ENCODE measurements at regions not wholly inside any gene's neighbourhood (a gene's known extent, or its start where the extent isn't known, plus 50 kb on each side); places are given as distances from the start of the nearest gene placed in this dataset.

DNA sequence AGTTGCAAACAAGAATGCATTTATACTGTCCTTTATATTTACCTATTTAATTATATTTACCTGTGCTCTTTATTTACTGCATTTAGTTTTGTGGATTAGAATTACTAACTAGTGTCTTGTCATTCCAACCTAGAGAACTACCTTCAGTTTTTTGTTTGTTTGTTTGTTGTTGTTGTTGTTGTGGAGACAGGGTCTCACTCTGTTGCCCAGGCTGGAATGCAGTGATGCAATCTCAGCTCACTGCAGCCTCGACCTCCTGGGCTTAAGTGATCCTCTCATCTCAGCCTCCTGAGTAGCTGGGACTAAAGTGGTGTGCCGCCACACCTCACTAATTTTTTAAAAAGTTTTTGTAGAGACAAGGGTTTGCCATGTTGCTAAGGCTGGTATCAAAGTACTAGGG, 156.4 kb upstream of the AKR1E2 start:
- TF ChIP-seq, protein P1, sequence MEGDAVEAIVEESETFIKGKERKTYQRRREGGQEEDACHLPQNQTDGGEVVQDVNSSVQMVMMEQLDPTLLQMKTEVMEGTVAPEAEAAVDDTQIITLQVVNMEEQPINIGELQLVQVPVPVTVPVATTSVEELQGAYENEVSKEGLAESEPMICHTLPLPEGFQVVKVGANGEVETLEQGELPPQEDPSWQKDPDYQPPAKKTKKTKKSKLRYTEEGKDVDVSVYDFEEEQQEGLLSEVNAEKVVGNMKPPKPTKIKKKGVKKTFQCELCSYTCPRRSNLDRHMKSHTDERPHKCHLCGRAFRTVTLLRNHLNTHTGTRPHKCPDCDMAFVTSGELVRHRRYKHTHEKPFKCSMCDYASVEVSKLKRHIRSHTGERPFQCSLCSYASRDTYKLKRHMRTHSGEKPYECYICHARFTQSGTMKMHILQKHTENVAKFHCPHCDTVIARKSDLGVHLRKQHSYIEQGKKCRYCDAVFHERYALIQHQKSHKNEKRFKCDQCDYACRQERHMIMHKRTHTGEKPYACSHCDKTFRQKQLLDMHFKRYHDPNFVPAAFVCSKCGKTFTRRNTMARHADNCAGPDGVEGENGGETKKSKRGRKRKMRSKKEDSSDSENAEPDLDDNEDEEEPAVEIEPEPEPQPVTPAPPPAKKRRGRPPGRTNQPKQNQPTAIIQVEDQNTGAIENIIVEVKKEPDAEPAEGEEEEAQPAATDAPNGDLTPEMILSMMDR (IDR thresholded peaks at IDR 0.05; ENCODE audit: poor library complexity): no peak
- no peak for TF ChIP-seq EZH2 (IDR thresholded peaks at IDR 0.05; ENCODE audit: borderline replicate concordance)
